HCT116 (cell line): ENCODE measurements at regions not wholly inside any gene's neighbourhood (a gene's known extent, or its start where the extent isn't known, plus 50 kb on each side); places are given as distances from the start of the nearest gene placed in this dataset.

Experiments used
- ATAC-seq: fragments of 200-7000 bp; cut with Tn5 transposase; 2 replicates; pipeline ENCODE4 v1.9.1; 2020; ENCODE audit warnings: mild to moderate bottlenecking, moderate library complexity
- BruUV-seq: library from RNA; stranded (reverse); fragments of 400-500 nt; replicated peaks from 2 replicates; lab custom pipeline; 2021; lab: Mats Ljungman, UMichigan
- CTCF ChIA-PET: fragments of 300-600 bp; sonication (Branson Sonifier 250); formaldehyde crosslinking; loops from one replicate; lab custom pipeline; 2021; ENCODE audit warnings: antibody characterized with exemption; lab: Charles Lee
- POLR2A ChIA-PET: fragments of 300-600, 350-600 bp; sonication (Branson Sonifier 250); formaldehyde crosslinking; loops from one replicate; lab custom pipeline; 2021; ENCODE audit warnings: antibody characterized with exemption; lab: Charles Lee
- RAD21 ChIA-PET, 2 experiments: fragments of 300-600 bp; sonication (Branson Sonifier 250); formaldehyde crosslinking; loops; one replicate each; lab custom pipeline; 2023; ENCODE audit warnings: low total read pairs in 2 of 2; ENCODE audit not compliant: uncharacterized antibody in 2 of 2, unreplicated experiment in 2 of 2, low non-redundant PET in 1 of 2; lab: Charles Lee
- DNase-seq: peaks from one replicate; pipeline ENCODE4 v3.0.0-alpha.2; 2010; ENCODE audit warnings: low read depth, low spot score
- H2AFZ ChIP-seq: fragments of 200-600 bp; shearing (Covaris generic), sonication (generic); 2 replicates; pipeline ENCODE4 v1.6.1; 2017; ENCODE audit warnings: low read depth, mixed run types, mixed read lengths, antibody characterized with exemption, low read length; ENCODE audit not compliant: poor library complexity, severe bottlenecking
- H3K27ac ChIP-seq: 2 replicates; pipeline ENCODE4 v1.5.1; 2012; ENCODE audit warnings: low read depth, low read length
- H3K27me3 ChIP-seq: fragments of 200-600 bp; sonication (generic); 2 replicates; pipeline ENCODE4 v1.6.1; 2016; ENCODE audit warnings: mixed run types, low read length, mixed read lengths; ENCODE audit not compliant: insufficient read depth
- H3K36me3 ChIP-seq, 2 experiments: fragments of 200-500 bp in 1 of 2; fragments of 200-600 bp in 1 of 2; sonication (Bioruptor generic) in 1 of 2; sonication (generic) in 1 of 2; 2 replicates each; pipeline versions ENCODE4 v1.5.1 to v1.6.1; 2014 to 2016; ENCODE audit warnings: low read length in 2 of 2, inconsistent platforms in 1 of 2, mixed read lengths in 1 of 2, mixed run types in 1 of 2; ENCODE audit not compliant: insufficient read depth in 2 of 2, control insufficient read depth in 1 of 2
- H3K4me1 ChIP-seq, 2 experiments: fragments of 200-600 bp in 1 of 2; sonication (generic) in 1 of 2; 2 replicates each; pipeline versions ENCODE4 v1.5.1 to v1.6.1; 2012 to 2017; ENCODE audit warnings: low read length in 2 of 2, inconsistent platforms in 1 of 2, mild to moderate bottlenecking in 1 of 2, mixed read lengths in 1 of 2, mixed run types in 1 of 2, moderate library complexity in 1 of 2; ENCODE audit not compliant: insufficient read depth in 2 of 2, control insufficient read depth in 1 of 2
- H3K4me2 ChIP-seq: fragments of 200-600 bp; sonication (generic); 2 replicates; pipeline ENCODE4 v1.6.1; 2017; ENCODE audit warnings: mixed run types, low read length, mixed read lengths
- H3K4me3 ChIP-seq, 2 experiments: fragments of 200-600 bp in 1 of 2; sonication (generic) in 1 of 2; replicated peaks in 1 of 2; 2 replicates each; pipeline ENCODE4 v1.5.1; 2011 to 2016; ENCODE audit warnings: low read length in 2 of 2, control low read depth in 1 of 2, low read depth in 1 of 2, mild to moderate bottlenecking in 1 of 2, mixed read lengths in 1 of 2, mixed run types in 1 of 2
- H3K79me2 ChIP-seq: fragments of 200-600 bp; sonication (generic); 2 replicates; pipeline ENCODE4 v1.6.1; 2017; ENCODE audit warnings: mild to moderate bottlenecking, mixed run types, low read length, moderate library complexity, mixed read lengths; ENCODE audit not compliant: insufficient read depth
- H3K9ac ChIP-seq: fragments of 200-600 bp; sonication (generic); 2 replicates; pipeline ENCODE4 v1.6.1; 2016; ENCODE audit warnings: low read length, mixed read lengths
- H3K9me2 ChIP-seq: fragments of 200-600 bp; sonication (generic), shearing (Covaris generic); 2 replicates; pipeline ENCODE4 v1.6.1; 2017; ENCODE audit warnings: mixed run types, mild to moderate bottlenecking, moderate library complexity; ENCODE audit not compliant: insufficient read depth
- H3K9me3 ChIP-seq, 2 experiments: fragments of 200-500 bp in 1 of 2; fragments of 200-600 bp in 1 of 2; sonication (Bioruptor generic) in 1 of 2; sonication (generic) in 1 of 2; 2 replicates each; pipeline ENCODE4 v1.6.1; 2014 to 2017; ENCODE audit warnings: low read length in 2 of 2, mixed read lengths in 2 of 2, inconsistent platforms in 1 of 2, low read depth in 1 of 2, mild to moderate bottlenecking in 1 of 2, mixed run types in 1 of 2, moderate library complexity in 1 of 2; ENCODE audit not compliant: control insufficient read depth in 1 of 2, insufficient read depth in 1 of 2
- H4K20me1 ChIP-seq: fragments of 200-600 bp; sonication (generic), shearing (Covaris generic); 2 replicates; pipeline ENCODE4 v1.6.1; 2017; ENCODE audit warnings: mixed run types, mild to moderate bottlenecking, moderate library complexity; ENCODE audit not compliant: insufficient read depth
- CBX3 ChIP-seq: IDR thresholded peaks from 2 replicates; pipeline ENCODE4 v1.6.1; 2012; ENCODE audit warnings: low read depth
- CEBPB ChIP-seq: IDR thresholded peaks from 2 replicates; pipeline ENCODE4 v1.6.1; 2012; ENCODE audit warnings: low read depth
- EGR1 ChIP-seq: IDR thresholded peaks from 2 replicates; pipeline ENCODE4 v1.6.1; 2012; ENCODE audit warnings: low read depth
- ELF1 ChIP-seq: IDR thresholded peaks from 2 replicates; pipeline ENCODE4 v1.6.1; 2012; ENCODE audit warnings: low read depth, borderline replicate concordance
- EZH2 ChIP-seq: fragments of 200-600 bp; sonication (generic); IDR thresholded peaks from 2 replicates; pipeline ENCODE4 v1.6.1; 2017; ENCODE audit warnings: antibody characterized with exemption, mixed run types
- EZH2phosphoT487 ChIP-seq: fragments of 200-600 bp; IDR thresholded peaks from 2 replicates; pipeline ENCODE4 v1.6.1; 2018; ENCODE audit warnings: antibody characterized with exemption, borderline replicate concordance
- POLR2A ChIP-seq: IDR thresholded peaks from 2 replicates; pipeline ENCODE4 v1.7.0; 2011; ENCODE audit warnings: borderline replicate concordance; ENCODE audit not compliant: insufficient read depth, insufficient read length; ENCODE audit errors: extremely low read depth
- POLR2AphosphoS5 ChIP-seq: IDR thresholded peaks from 2 replicates; pipeline ENCODE4 v1.6.1; 2011; ENCODE audit warnings: mild to moderate bottlenecking, low read depth, low read length, moderate library complexity
- RAD21 ChIP-seq: IDR thresholded peaks from 2 replicates; pipeline ENCODE4 v1.6.1; 2012; ENCODE audit warnings: low read depth, mild to moderate bottlenecking
- SIN3A ChIP-seq: IDR thresholded peaks from 2 replicates; pipeline ENCODE4 v1.6.1; 2012; ENCODE audit warnings: low read depth
- SP1 ChIP-seq: IDR thresholded peaks from 2 replicates; pipeline ENCODE4 v1.6.1; 2012; ENCODE audit warnings: low read depth
- SRF ChIP-seq: IDR thresholded peaks from 2 replicates; pipeline ENCODE4 v1.6.1; 2012; ENCODE audit warnings: low read depth
- TCF7L2 ChIP-seq: IDR thresholded peaks from 2 replicates; pipeline ENCODE4 v1.7.0; 2011; ENCODE audit warnings: borderline replicate concordance, inconsistent platforms; ENCODE audit not compliant: insufficient read depth, insufficient read length; ENCODE audit errors: extremely low read depth
- YY1 ChIP-seq: IDR thresholded peaks from 2 replicates; pipeline ENCODE4 v1.6.1; 2011; ENCODE audit warnings: low read length, low read depth, moderate library complexity, mild to moderate bottlenecking; ENCODE audit not compliant: insufficient replicate concordance; ENCODE audit errors: extremely low read depth
- ZBTB33 ChIP-seq: IDR thresholded peaks from 2 replicates; pipeline ENCODE4 v1.6.1; 2011; ENCODE audit warnings: mild to moderate bottlenecking, low read length, moderate library complexity; ENCODE audit not compliant: insufficient replicate concordance; ENCODE audit errors: extremely low read depth
- ZNF274 ChIP-seq: fragments of 200-500 bp; sonication (Bioruptor generic); IDR thresholded peaks from 2 replicates; pipeline ENCODE4 v1.6.1; 2014; ENCODE audit warnings: mild to moderate bottlenecking, low read depth, low read length, inconsistent platforms
- intact Hi-C: fragments of 100-400 bp; cut with micrococcal nuclease; formaldehyde crosslinking; loops from 2 replicates; pipeline ENCODE4 v1.10.0; 2022
- TF ChIP-seq, protein P1 (sequence below): IDR thresholded peaks from 2 replicates; pipeline ENCODE4 v1.6.1; 2012
- TF ChIP-seq, protein P2 (sequence below): IDR thresholded peaks from 2 replicates; pipeline ENCODE4 v1.6.1; 2012

DNA sequence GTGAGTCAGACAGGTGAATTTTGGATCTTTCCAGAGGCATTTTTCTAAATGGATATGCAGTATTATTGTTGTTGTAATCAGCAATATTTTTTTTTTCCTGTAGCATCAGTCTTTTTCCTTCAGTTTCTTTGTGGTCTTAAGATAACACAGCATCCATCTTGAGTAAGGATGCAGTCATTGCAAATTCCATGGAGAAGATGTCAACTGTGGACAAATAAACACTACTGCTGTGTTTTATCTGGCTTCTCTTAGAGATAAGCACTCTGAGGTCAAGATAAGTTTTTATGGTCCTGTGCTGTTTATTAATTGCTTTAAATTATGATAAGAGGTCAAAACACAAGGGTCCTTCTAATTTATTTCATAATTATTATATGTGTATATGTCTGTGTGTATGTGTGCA is 1255.7 kb downstream of the ADGRL3 start:
- Histone ChIP-seq H3K79me2 (no peaks in the 10 kb centered on the region), H3K4me1 (no peaks in the 10 kb centered on the region), H2AFZ (no peak overlapping the region), H4K20me1 (no peaks in the 10 kb centered on the region), H3K9me3 (peaks cover 7 to 18% of the 10 kb centered on the region in 2 experiments; a peak in 2 of 4 replicates), H3K4me3 (no peak overlapping the region), H3K9ac (no peak overlapping the region), H3K4me2 (no peak overlapping the region), H3K36me3 (no peaks in the 10 kb centered on the region), H3K27ac (no peak overlapping the region), H3K27me3 (no peaks in the 10 kb centered on the region), H3K9me2 (no peaks in the 10 kb centered on the region)
- RAD21 ChIA-PET: no interaction called here
- ATAC-seq: no peak
- no TSS peak for BruUV-seq
- no peak for DNase-seq
- TF ChIP-seq CBX3 (no peak), SRF (no peak), CEBPB (no peak), EZH2phosphoT487 (no peak), ZBTB33 (no peak), SP1 (no peak)
- CTCF ChIA-PET: no interaction called here
- POLR2A ChIA-PET: no interaction called here
- intact Hi-C loops: no loop called here

GRCh38 chr4:62454535-62454934 is 1254.4 kb downstream of the ADGRL3 start:
- no TSS peak for BruUV-seq
- Histone ChIP-seq H3K79me2 (no peaks in the 10 kb centered on the region), H3K9ac (no peak overlapping the region), H2AFZ (no peak overlapping the region), H4K20me1 (no peaks in the 10 kb centered on the region), H3K27ac (no peak overlapping the region), H3K27me3 (no peaks in the 10 kb centered on the region), H3K9me2 (no peaks in the 10 kb centered on the region), H3K4me1 (no peaks in the 10 kb centered on the region), H3K4me2 (no peak overlapping the region), H3K4me3 (no peak overlapping the region), H3K9me3 (peaks cover 7 to 18% of the 10 kb centered on the region in 2 experiments; a peak in 2 of 4 replicates), H3K36me3 (no peaks in the 10 kb centered on the region)
- POLR2A ChIA-PET: no interaction called here
- CTCF ChIA-PET: no interaction called here
- DNase-seq (no peak), ATAC-seq (no peak)
- intact Hi-C loops: no loop called here
- RAD21 ChIA-PET: no interaction called here
- TF ChIP-seq CEBPB (no peak), SRF (no peak), SP1 (no peak), POLR2AphosphoS5 (no peak), ZBTB33 (no peak), TCF7L2 (no peak), SIN3A (no peak), POLR2A (no peak), CBX3 (no peak), YY1 (no peak), ELF1 (no peak), RAD21 (no peak), EGR1 (no peak), ZNF274 (no peak), EZH2 (no peak)
- TF ChIP-seq, protein P1, sequence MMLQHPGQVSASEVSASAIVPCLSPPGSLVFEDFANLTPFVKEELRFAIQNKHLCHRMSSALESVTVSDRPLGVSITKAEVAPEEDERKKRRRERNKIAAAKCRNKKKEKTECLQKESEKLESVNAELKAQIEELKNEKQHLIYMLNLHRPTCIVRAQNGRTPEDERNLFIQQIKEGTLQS: no peak
- TF ChIP-seq, protein P2, sequence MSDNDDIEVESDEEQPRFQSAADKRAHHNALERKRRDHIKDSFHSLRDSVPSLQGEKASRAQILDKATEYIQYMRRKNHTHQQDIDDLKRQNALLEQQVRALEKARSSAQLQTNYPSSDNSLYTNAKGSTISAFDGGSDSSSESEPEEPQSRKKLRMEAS: no peak
